Small intestine (tissue), 7 donors: ENCODE measurements at regions not wholly inside any gene's neighbourhood (a gene's known extent, or its start where the extent isn't known, plus 50 kb on each side); places are given as distances from the start of the nearest gene placed in this dataset.
"Not testable (repeated sequence)": the region's sequence is repeated elsewhere in the genome, so short reads cannot be mapped to it uniquely, and the experiment has no call there.

Source experiments
- DNase-seq, 2 donors: peaks; one replicate each; pipeline versions ENCODE4 v3.0.0 to v3.0.0-alpha.2; 2013
- FAIRE-seq: peaks from 2 replicates; lab custom pipeline; 2012; peaks lifted over from hg19 to GRCh38; lab: Jason Lieb, UNC
- H3K27ac ChIP-seq, 3 donors: one replicate each; pipeline ENCODE4 v1.5.1; 2013; ENCODE audit warnings: low read length in 2 of 3, mild to moderate bottlenecking in 2 of 3, control low read depth in 1 of 3, inconsistent platforms in 1 of 3, low read depth in 1 of 3, moderate library complexity in 1 of 3
- H3K27me3 ChIP-seq, 3 donors: one replicate each; pipeline ENCODE4 v1.6.1; 2013; ENCODE audit warnings: low read length in 3 of 3, inconsistent platforms in 1 of 3; ENCODE audit not compliant: control insufficient read depth in 3 of 3, insufficient read depth in 3 of 3
- H3K36me3 ChIP-seq, 3 donors: one replicate each; pipeline ENCODE4 v1.6.1; 2013; ENCODE audit warnings: low read length in 3 of 3, inconsistent platforms in 1 of 3, low read depth in 1 of 3, mild to moderate bottlenecking in 1 of 3, moderate library complexity in 1 of 3; ENCODE audit not compliant: control insufficient read depth in 3 of 3, insufficient read depth in 2 of 3
- H3K4me1 ChIP-seq, 3 donors: one replicate each; pipeline ENCODE4 v1.6.1; 2013; ENCODE audit warnings: low read length in 2 of 3, inconsistent platforms in 1 of 3, low read depth in 1 of 3, mild to moderate bottlenecking in 1 of 3, moderate library complexity in 1 of 3; ENCODE audit not compliant: control insufficient read depth in 3 of 3, insufficient read depth in 2 of 3
- H3K4me3 ChIP-seq, 3 donors: one replicate each; pipeline ENCODE4 v1.5.1; 2013; ENCODE audit warnings: low read length in 3 of 3, control low read depth in 1 of 3, inconsistent platforms in 1 of 3, low read depth in 1 of 3, mild to moderate bottlenecking in 1 of 3, moderate library complexity in 1 of 3
- H3K9me3 ChIP-seq, 2 donors: one replicate each; pipeline ENCODE4 v1.6.1; 2013; ENCODE audit warnings: low read depth in 1 of 2, low read length in 1 of 2; ENCODE audit not compliant: control insufficient read depth in 2 of 2, insufficient read depth in 1 of 2
- WGBS, 3 donors: extraction: QIAGEN DNeasy Blood & Tissue Kit; methylation state at CpG; one replicate each; pipeline ENCODE4 v1.1.7; 2013; 5-methylcytosine and 5-hydroxymethylcytosine counted together
- donor health status: healthy with polysubstance abuse.
- donor health status: control.
- donor health status: control.
- donor health status: Bipolar disorder and iron deficiency.
- donor health status: healthy.

- peaks cover 0 to 10% (median 0%) of the 10 kb centered on the region in 3 donors for H3K4me1 ChIP-seq
- no peaks in the 10 kb centered on the region for H3K9me3 ChIP-seq
- H3K27ac ChIP-seq: no peak overlapping the region
- no peaks in the 10 kb centered on the region for H3K36me3 ChIP-seq
- DNase-seq: peak; percentile 44 to 55
- H3K4me3 ChIP-seq: no peak overlapping the region
- H3K27me3 ChIP-seq: peaks cover 0 to 2% (median 2%) of the 10 kb centered on the region in 3 donors
- WGBS, 3 donors: 16 to 49% (median 36%) methylated on average over 23 to 24 of the region's 24 CpGs
- no peak for FAIRE-seq
These were observed 103.5 kb downstream of the MICALL2 start for GRCh38 chr7:1355568-1356340.

GRCh38 chr7:1356853-1357252 is 102.4 kb downstream of the MICALL2 start:
- H3K36me3 ChIP-seq, H3K27ac ChIP-seq, H3K27me3 ChIP-seq, FAIRE-seq, H3K4me3 ChIP-seq, H3K9me3 ChIP-seq, H3K4me1 ChIP-seq, DNase-seq: not testable (repeated sequence)
- WGBS, 3 donors: 90 to 93% (median 90%) methylated on average over 6 of the region's 6 CpGs

GRCh38 chr7:1357260-1357600 is 102.0 kb downstream of the MICALL2 start:
- WGBS, 3 donors: 85 to 95% (median 90%) methylated on average over 3 of the region's 3 CpGs
- not testable (repeated sequence) for FAIRE-seq, H3K36me3 ChIP-seq, H3K9me3 ChIP-seq, H3K27me3 ChIP-seq, H3K27ac ChIP-seq, H3K4me1 ChIP-seq, DNase-seq, H3K4me3 ChIP-seq

- peaks cover 0 to 2% (median 2%) of the 10 kb centered on the region in 3 donors for H3K27me3 ChIP-seq
- 33 to 55% (median 45%) methylated on average over 20 to 23 of the region's 23 CpGs for WGBS, 3 donors
- no peak overlapping the region for H3K4me3 ChIP-seq
These were observed 101.5 kb downstream of the MICALL2 start for GRCh38 chr7:1357601-1358271.

GRCh38 chr7:1358376-1359050 is 100.8 kb downstream of the MICALL2 start:
- no peaks in the 10 kb centered on the region for H3K9me3 ChIP-seq
- FAIRE-seq (no peak), DNase-seq (no peak)
- H3K4me1 ChIP-seq: peaks cover 0 to 10% (median 0%) of the 10 kb centered on the region in 3 donors
- no peak overlapping the region for H3K27ac ChIP-seq
- peaks cover 0 to 2% (median 2%) of the 10 kb centered on the region in 3 donors for H3K27me3 ChIP-seq
- WGBS, 3 donors: 11 to 44% (median 33%) methylated on average over 22 of the region's 22 CpGs
- H3K36me3 ChIP-seq: no peaks in the 10 kb centered on the region
- H3K4me3 ChIP-seq: no peak overlapping the region

More at GRCh38 chr7:1357601-1358271, 101.5 kb downstream of the MICALL2 start:
- Histone ChIP-seq H3K9me3 (no peaks in the 10 kb centered on the region), H3K27ac (no peak overlapping the region), H3K36me3 (no peaks in the 10 kb centered on the region), H3K4me1 (peaks cover 0 to 10% (median 0%) of the 10 kb centered on the region in 3 donors)
- no peak for FAIRE-seq
- no peak for DNase-seq

- DNase-seq: no peak
- peaks cover 0 to 2% (median 1%) of the 10 kb centered on the region in 3 donors for H3K27me3 ChIP-seq
- H3K27ac ChIP-seq: no peak overlapping the region
- FAIRE-seq: no peak
- WGBS, 3 donors: 14 to 51% (median 38%) methylated on average over 10 to 12 of the region's 12 CpGs
- peaks cover 0 to 10% (median 0%) of the 10 kb centered on the region in 3 donors for H3K4me1 ChIP-seq
- H3K4me3 ChIP-seq: no peak overlapping the region
- H3K9me3 ChIP-seq: peaks cover 0 to 2% of the 10 kb centered on the region in 2 donors
- no peaks in the 10 kb centered on the region for H3K36me3 ChIP-seq
These were observed 100.2 kb downstream of the MICALL2 start for GRCh38 chr7:1359051-1359400.

GRCh38 chr7:1359681-1360485 is 99.4 kb downstream of the MICALL2 start:
- no peak overlapping the region for H3K27ac ChIP-seq
- no peak for DNase-seq
- peaks cover 0 to 2% (median under 1%) of the 10 kb centered on the region in 3 donors for H3K27me3 ChIP-seq
- H3K9me3 ChIP-seq: peaks cover 0 to 7% of the 10 kb centered on the region in 2 donors
- H3K4me1 ChIP-seq: peaks cover 0 to 6% (median 0%) of the 10 kb centered on the region in 3 donors
- H3K4me3 ChIP-seq: no peak overlapping the region
- 69 to 85% (median 74%) methylated on average over 18 to 19 of the region's 19 CpGs for WGBS, 3 donors
- no peak for FAIRE-seq
- no peaks in the 10 kb centered on the region for H3K36me3 ChIP-seq
